Neutrophil (primary cell): ENCODE measurements at regions not wholly inside any gene's neighbourhood (a gene's known extent, or its start where the extent isn't known, plus 50 kb on each side); places are given as distances from the start of the nearest gene placed in this dataset.

Experiments used
- H3K27ac ChIP-seq: fragments of 200-600 bp; sonication (generic); 2 replicates; pipeline ENCODE4 v1.5.1; 2016; ENCODE audit warnings: mild to moderate bottlenecking, moderate library complexity
- H3K27me3 ChIP-seq: fragments of 200-600 bp; sonication (generic); 2 replicates; pipeline ENCODE4 v1.6.0; 2016; ENCODE audit warnings: mild to moderate bottlenecking
- H3K36me3 ChIP-seq: fragments of 200-600 bp; sonication (generic); 2 replicates; pipeline ENCODE4 v1.5.1; 2017
- H3K4me1 ChIP-seq, 2 experiments: fragments of 200-600 bp in 1 of 2; sonication (generic) in 1 of 2; 1 replicate in 1 of 2; 2 replicates in 1 of 2; pipeline versions ENCODE4 v1.5.1 to v1.6.1; 2013 to 2016; ENCODE audit warnings: low read depth in 1 of 2, low read length in 1 of 2, mild to moderate bottlenecking in 1 of 2, moderate library complexity in 1 of 2; ENCODE audit not compliant: control insufficient read depth in 1 of 2, insufficient read depth in 1 of 2
- H3K4me3 ChIP-seq, 2 experiments: fragments of 200-600 bp in 1 of 2; sonication (generic) in 1 of 2; 1 replicate in 1 of 2; 2 replicates in 1 of 2; pipeline ENCODE4 v1.5.1; 2013 to 2016; ENCODE audit warnings: low read depth in 1 of 2, low read length in 1 of 2, mild to moderate bottlenecking in 1 of 2, moderate library complexity in 1 of 2
- H3K9me3 ChIP-seq: fragments of 200-600 bp; sonication (generic); 2 replicates; pipeline ENCODE4 v1.5.1; 2016
- CTCF ChIP-seq: fragments of 200-600 bp; sonication (generic); IDR thresholded peaks from 2 replicates; pipeline ENCODE4 v1.5.1; 2016; ENCODE audit warnings: antibody characterized with exemption

GRCh38 chr12:92362785-92363184 is 217.1 kb upstream of the BTG1 start:
- Histone ChIP-seq H3K9me3 (no peaks in the 10 kb centered on the region), H3K36me3 (no peaks in the 10 kb centered on the region), H3K4me1 (no peaks in the 10 kb centered on the region), H3K27me3 (peaks cover 29% of the 10 kb centered on the region), H3K27ac (no peak overlapping the region), H3K4me3 (no peak overlapping the region)
- no peak for TF ChIP-seq CTCF

GRCh38 chr12:92362126-92362525 is 216.5 kb upstream of the BTG1 start:
- H3K27ac ChIP-seq = no peak overlapping the region
- TF ChIP-seq CTCF = no peak
- H3K9me3 ChIP-seq = no peaks in the 10 kb centered on the region
- no peaks in the 10 kb centered on the region for H3K36me3 ChIP-seq
- H3K4me3 ChIP-seq = no peak overlapping the region
- peaks cover 29% of the 10 kb centered on the region for H3K27me3 ChIP-seq
- H3K4me1 ChIP-seq = no peaks in the 10 kb centered on the region

- Histone ChIP-seq H3K9me3 (no peaks in the 10 kb centered on the region), H3K4me3 (no peak overlapping the region), H3K4me1 (no peaks in the 10 kb centered on the region), H3K36me3 (no peaks in the 10 kb centered on the region), H3K27ac (no peak overlapping the region), H3K27me3 (peaks cover 29% of the 10 kb centered on the region)
- no peak for TF ChIP-seq CTCF
Measured at GRCh38 chr12:92360543-92360942, 214.9 kb upstream of the BTG1 start.

GRCh38 chr12:92359581-92360209 is 214.0 kb upstream of the BTG1 start:
- Histone ChIP-seq H3K9me3 (no peaks in the 10 kb centered on the region), H3K4me3 (no peak overlapping the region), H3K27me3 (peaks cover 29% of the 10 kb centered on the region), H3K4me1 (no peaks in the 10 kb centered on the region), H3K36me3 (no peaks in the 10 kb centered on the region), H3K27ac (no peak overlapping the region)
- TF ChIP-seq CTCF = no peak

- H3K36me3 ChIP-seq = no peaks in the 10 kb centered on the region
- peaks cover 9% of the 10 kb centered on the region for H3K27me3 ChIP-seq
- no peaks in the 10 kb centered on the region for H3K9me3 ChIP-seq
- no peaks in the 10 kb centered on the region for H3K4me1 ChIP-seq
- H3K4me3 ChIP-seq = no peak overlapping the region
- no peak for TF ChIP-seq CTCF
- no peak overlapping the region for H3K27ac ChIP-seq
Measured at GRCh38 chr12:92357584-92358261, 212.1 kb upstream of the BTG1 start.
